Transverse colon (tissue), 3 donors: ENCODE measurements at regions not wholly inside any gene's neighbourhood (a gene's known extent, or its start where the extent isn't known, plus 50 kb on each side); places are given as distances from the start of the nearest gene placed in this dataset.
"Not testable (repeated sequence)": the region's sequence is repeated elsewhere in the genome, so short reads cannot be mapped to it uniquely, and the experiment has no call there.

Experiments
- CTCF ChIP-seq, 5 experiments: fragments of 200-600 bp in 3 of 5; fragments of 450-650 bp in 2 of 5; sonication (generic) in 3 of 5; IDR thresholded peaks; 1 replicate in 2 of 5; 2 replicates in 3 of 5; pipeline ENCODE4 v1.5.1; 2016 to 2017; ENCODE audit warnings: antibody characterized with exemption in 5 of 5, inconsistent platforms in 3 of 5, mild to moderate bottlenecking in 2 of 5, moderate library complexity in 1 of 5
- EP300 ChIP-seq: sonication (generic); formaldehyde crosslinking; IDR thresholded peaks from one replicate; pipeline ENCODE4 v1.6.1; 2017; ENCODE audit warnings: antibody characterized with exemption, low read depth
- POLR2A ChIP-seq: fragments of 450-650 bp; IDR thresholded peaks from one replicate; pipeline ENCODE4 v1.6.1; 2016; ENCODE audit warnings: antibody characterized with exemption, mild to moderate bottlenecking, moderate library complexity

- TF ChIP-seq CTCF (IDR thresholded peaks at IDR 0.05); POLR2A; EP300: not testable (repeated sequence)
Observed at GRCh38 chr9:67394782-67395181, 402.4 kb upstream of the SPATA31A3 start.
